ENCODE measurements at regions not wholly inside any gene's neighbourhood (a gene's known extent, or its start where the extent isn't known, plus 50 kb on each side); places are given as distances from the start of the nearest gene placed in this dataset.

DNA sequence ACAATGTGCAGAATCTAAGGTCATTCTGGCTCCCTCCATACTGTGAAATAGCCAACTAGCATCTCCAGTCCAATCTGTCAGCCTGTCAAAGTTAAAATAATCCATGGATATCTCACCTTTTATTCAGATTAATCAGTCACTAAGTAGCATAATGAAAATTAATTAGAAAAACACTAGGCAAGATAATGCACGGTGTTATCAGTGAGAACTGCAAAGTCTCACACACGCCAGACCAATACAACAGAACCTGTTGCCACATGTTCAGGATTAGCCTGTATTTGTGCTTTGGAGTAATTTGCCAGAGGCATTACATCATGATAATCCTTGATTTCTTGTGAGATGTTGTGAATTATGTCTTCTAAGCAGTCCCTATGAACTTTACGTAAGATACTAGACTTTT, 820.4 kb upstream of the ALCAM start:
- no peak for DNase-seq

GRCh38 chr3:104547031-104547430, 819.7 kb upstream of the ALCAM start:
- DNase-seq: no peak

DNA sequence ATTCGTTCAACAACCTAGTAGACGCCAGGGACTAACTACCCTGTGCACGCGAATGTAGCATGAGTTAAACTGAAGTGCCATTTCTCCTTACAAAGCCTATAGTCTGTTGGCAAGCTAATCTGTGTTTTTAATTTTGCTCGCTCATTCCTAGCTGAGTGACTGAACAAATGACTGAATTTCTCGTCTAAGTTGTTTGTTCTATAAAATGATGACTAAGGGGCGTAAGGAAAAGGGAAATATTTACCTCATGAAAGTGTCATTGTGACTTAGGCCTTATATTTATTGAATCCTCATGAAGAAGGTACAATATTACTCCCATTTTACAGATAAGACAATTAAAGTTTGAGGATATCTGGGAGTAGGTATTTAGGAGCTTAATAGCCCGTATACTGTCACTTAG, 818.3 kb upstream of the ALCAM start:
- DNase-seq: no peak

DNA sequence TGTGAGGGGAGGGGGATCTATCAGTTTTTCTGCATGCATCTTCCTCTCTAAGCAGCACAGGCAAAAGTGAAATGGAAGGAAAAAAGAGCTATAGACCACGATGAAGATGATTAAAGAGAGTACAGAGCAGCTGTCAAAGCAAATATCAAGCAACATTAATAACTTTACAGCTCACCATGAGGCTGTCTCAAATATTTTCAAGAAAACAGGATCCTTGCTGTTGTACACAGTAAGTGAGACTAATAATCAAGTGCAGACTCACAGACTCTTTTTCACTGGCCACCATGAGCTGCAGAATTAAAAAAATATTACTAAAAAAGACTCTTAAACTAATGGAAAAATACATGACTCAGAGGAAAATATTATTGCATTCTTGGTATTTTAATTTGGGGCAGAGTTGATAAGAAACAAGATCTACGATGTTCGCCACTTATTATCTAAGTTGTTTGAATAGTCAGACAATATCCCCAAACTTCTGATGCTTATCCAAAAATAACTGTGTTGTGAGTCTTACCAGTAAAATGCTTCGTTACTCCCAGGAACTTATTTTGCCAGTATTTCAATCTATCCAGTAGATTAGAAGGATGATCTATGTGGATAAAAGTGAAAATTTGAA, 817.5 kb upstream of the ALCAM start:
- DNase-seq: no peak

DNA sequence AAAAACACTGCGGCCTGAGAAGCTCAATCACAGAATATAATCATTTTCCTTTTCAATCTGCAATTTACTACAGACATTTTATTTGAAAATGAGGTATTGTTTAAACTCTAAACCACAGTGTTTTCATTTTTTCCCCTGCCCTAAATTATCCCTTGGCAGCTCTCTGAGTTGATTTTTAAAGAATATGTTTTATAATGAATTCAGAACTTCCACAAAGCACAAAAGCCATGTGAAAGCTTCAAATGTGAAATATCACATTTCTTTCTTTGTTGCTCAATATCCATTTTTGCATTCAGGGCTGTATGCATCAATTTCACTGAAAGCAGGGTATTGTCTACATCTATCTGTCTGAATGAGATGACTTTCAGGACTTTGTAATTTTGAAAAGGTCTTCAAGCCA, 813.6 kb upstream of the ALCAM start:
- DNase-seq: no peak

DNA sequence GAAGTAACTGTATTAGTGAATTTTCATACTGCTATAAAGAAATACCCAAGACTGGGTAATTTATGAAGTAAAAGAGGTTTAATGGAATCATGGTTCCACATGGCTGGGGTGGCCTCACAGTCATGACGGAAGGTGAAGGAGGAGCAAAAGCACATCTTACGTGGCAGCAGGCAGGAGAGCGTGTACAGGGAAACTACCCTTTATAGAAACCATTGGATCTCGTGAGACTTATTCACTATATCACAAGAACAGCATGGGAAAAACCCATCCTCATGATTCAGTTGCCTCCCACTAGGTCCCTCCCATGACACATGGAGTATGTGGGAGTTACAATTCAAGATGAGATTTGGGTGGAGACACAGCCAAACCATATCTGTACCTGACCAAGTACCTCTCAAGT, 812.3 kb upstream of the ALCAM start:
- DNase-seq: no peak

DNA sequence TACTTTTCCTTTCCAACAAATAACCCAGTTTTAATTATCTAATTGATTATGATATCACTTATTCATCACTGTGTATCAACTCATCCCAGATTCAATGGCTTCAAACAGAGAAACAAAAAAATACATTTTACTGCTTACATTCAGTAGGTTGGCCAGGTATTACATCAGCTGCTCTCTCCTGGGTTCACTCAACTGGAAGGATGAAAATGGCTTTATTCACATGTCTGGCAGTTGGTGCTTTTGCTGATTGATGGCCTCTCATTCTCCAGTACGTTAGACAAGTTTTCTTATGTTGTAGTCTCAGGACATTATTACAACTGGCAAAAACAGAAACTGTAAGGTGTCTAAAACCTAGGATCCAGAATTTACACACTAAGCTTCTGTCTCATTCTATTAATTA, 811.0 kb upstream of the ALCAM start:
- no peak for DNase-seq

DNA sequence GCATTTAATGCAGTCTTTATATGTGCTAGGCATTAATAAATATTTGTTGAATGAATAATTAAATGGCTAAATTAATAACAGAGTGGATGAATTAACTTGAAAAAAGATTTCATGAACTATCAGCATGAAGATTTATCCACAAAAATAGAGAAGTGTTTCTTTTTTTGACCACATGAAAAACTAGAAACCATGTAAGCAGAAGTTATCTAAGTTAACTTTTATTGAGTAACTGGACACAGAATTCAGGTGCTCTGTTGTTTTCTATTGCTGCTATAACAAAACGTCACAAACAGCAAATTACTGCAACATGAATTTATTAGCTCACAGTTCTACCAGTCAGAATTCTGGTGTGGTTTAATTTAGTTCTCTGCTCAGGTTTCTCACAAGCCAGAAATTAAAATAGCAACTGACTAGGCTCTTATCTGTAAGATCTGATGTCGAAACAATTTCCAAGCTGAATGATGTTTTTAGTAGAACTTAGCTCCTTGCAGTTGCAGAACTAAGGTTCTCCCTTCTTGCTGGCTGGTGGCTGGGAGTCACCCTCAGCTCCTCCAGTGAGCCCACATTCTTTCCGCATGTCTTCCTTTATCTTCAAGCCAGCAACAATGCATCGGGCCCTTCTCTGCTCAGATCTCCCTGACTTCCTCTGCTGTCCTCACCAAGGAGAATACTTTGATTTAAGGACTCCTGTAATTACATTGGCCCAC, 810.2 kb upstream of the ALCAM start:
- no peak for DNase-seq

DNA sequence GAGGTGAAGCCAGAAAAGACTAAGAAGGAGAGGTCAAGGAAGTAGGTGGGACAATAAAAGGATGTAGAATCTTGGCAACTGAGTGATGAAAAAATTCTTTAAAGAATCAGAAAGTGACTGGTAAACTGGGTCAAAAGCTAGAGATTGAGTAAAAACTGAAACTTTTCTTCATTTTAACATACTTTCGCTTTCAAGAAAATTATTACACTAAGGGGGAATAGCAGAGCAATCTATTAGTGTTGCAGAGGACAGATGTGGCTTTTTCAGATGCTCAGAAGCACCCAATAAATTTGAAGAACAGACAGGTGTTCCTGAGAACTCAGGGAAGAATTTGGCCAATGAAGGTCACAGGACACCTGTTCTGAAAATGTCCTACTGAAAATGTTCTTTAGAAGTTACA, 805.4 kb upstream of the ALCAM start:
- DNase-seq: no peak

DNA sequence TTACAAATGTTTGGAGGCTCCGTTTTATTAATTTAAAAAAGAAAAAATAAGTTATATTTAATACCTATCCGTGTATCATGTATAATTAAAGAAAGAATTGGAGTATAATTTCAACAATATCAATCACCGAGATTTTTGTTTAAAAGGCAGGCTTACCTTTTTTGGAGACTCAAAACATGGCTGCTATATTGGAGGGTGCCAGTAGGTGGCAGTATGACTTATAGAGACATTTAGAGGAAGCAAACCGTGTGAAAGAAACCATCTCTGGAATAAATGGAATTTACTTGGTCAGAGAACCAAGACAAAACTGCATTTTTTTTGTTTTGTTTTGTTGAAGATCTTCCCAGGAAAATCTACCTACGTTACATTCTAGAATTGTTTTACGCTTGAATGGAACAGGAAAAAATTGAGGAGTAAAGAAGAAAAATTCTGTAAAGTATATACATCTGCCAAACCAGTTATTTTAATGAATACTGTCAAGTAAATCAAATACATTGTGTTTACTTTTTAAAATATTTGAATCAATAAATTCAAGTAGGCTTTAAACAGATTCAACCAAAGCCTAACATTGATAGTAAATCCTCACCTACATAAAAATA, 802.6 kb upstream of the ALCAM start:
- DNase-seq: peak; percentile 4 to 41 (median 19)

- DNase-seq: no peak
Observed at GRCh38 chr3:104566054-104566453, 800.7 kb upstream of the ALCAM start.

- DNase-seq: no peak
Observed at GRCh38 chr3:104575634-104576033, 791.1 kb upstream of the ALCAM start.

DNA sequence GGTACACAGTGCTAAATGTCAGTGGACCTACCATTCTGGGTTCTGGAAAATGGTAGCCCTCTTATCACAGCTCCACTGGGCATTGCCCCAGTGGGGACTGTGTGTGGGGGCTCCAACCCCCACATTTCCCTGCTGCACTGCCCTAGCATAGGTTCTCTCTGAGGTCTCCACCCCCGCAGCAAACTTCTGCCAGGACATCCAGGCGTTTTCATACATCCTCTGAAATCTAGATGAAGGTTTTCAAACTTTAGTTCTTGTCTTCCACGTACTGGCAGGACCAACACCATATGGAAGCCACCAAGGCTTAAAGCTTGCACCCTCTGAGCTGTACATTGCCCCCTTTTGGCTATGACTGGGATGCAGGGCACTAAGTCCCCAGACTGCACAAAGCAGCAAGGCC, 788.2 kb upstream of the ALCAM start:
- no peak for DNase-seq

DNA sequence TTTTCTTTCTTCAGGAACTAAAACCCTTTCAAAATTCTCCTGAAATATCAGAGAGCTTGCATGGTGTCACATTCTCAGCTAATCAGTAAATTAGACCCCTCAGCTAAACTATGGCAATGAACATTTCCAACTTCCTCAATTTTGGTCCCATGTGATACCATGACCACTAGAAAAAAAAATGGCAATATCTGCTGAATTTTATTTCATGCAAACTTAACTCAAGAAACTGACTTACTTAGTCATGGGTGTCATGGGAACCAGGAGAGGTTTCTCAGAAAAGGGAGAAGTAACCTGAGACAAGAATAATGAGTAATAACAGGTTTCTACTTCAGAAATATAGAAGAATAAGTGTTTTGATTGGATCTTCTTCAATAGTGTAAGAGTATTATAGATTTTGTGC, 784.6 kb upstream of the ALCAM start:
- no peak for DNase-seq

GRCh38 chr3:104584682-104585081, 782.0 kb upstream of the ALCAM start:
- DNase-seq: no peak

- no peak for DNase-seq
Observed at GRCh38 chr3:104586344-104586743, 780.4 kb upstream of the ALCAM start.

DNA sequence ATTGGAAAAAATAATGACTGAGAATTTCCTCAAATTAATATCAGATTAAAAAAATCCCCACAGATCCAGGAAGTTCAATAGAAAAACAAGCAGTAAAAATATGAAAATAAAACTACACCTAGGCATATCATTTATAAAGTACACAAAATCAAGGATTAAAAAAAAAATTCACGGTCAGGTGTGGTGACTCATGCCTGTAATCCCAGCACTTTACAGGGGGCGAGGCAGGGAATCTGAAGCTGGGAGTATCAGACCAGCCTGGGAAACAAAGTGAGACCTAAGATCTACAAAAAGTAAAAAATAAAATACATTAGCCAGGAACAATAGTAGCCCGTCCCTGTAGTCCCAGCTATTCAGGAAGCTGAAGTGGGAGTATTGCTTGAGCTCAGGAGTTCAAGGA, 778.3 kb upstream of the ALCAM start:
- no peak for DNase-seq

DNA sequence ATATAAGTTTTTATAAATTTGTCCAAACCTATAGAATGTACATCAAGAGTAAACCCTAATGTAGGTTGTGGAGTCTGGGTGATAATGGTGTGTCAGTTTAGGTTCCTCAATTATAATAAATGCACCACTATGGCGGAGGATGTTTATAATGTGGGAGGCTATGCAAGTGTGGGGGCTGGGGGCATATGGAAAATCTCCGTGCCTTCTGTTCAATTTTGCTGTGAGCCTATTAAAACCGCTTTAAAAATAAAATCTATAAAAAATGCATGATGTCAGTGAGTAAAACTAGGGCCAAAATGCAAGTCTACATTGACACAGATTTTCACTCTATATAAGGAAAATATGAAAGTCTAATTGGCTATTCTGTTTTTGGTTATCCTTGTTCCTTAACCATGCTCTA, 774.9 kb upstream of the ALCAM start:
- DNase-seq: no peak

GRCh38 chr3:104594491-104594890, 772.2 kb upstream of the ALCAM start:
- DNase-seq: no peak

GRCh38 chr3:104596054-104596453, 770.7 kb upstream of the ALCAM start:
- DNase-seq: no peak

- DNase-seq: no peak
Observed at GRCh38 chr3:104596551-104596950, 770.2 kb upstream of the ALCAM start.

DNA sequence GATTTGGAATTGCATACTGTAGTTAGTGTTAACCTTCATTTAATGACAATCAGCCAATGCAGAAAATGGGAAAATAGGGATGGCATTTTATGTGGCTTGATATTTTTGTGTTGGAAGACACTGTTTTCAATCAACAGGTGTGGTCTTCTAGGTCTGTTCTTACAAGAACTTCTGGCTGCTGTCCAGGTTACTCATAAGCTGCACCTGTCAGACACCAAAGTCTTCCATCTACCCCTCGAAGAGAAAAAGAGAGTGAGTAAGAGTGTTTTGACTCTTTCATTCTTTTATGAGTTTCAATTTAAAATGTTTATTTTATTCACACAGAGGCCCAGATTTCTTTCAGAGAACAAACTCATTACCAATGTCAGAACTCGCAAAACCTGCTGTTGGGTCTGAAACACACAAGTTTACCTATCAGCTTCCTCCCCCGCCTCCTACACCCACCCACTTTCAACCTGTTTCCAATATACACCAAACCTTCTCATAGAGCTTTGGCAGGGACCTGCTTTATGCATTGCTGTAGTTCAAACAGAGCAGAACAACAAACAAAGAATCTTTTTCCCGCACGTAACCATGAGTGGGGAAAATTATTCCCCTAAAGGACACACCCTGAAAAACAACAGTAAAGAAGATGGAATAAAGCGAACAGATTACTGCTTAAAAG, 767.7 kb upstream of the ALCAM start:
- no peak for DNase-seq

- no peak for DNase-seq
Observed at GRCh38 chr3:104604326-104605010, 762.2 kb upstream of the ALCAM start.

- no peak for DNase-seq
Observed at GRCh38 chr3:104606812-104607211, 759.9 kb upstream of the ALCAM start.
